ENCODE measurements at regions not wholly inside any gene's neighbourhood (a gene's known extent, or its start where the extent isn't known, plus 50 kb on each side); places are given as distances from the start of the nearest gene placed in this dataset.

DNA sequence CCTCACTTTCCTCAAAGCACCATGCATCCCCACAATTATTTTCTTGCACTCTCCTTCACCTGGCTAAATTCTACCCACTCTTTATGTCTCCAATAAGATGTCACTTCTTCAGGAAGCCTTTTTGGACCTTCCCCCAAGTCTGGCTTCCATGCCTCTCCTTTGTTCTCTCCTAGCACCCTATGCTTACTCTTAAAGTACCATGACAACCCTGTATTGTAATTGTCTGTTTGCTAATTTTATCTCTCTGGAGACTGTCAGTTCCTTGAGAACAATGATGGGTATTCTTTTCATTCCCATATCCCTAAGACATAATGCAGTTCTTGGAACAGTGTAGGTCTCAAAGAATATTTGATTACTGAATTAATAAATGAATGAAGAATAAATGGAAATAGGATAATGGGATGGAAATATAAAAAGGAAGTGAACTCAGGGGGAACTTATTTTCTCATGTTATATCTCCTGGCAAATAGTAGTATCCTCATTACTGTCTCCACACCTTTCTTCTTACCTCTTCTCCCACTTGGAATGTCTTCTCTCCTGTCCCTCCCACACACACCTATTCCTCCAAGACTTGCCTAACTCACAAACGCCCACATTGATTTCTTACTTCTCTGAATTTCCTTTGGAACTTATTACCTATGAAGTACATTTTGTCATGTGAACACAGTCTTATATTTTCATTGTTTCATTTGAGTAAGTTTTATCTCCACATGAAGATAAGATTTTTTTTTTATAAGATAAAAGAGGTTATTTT is 499.1 kb downstream of the NFIB start:
- TF ChIP-seq ZFP30 (CRISPR knock-in tag; IDR thresholded peaks at IDR 0.05): no peak
- TF ChIP-seq, protein P1, sequence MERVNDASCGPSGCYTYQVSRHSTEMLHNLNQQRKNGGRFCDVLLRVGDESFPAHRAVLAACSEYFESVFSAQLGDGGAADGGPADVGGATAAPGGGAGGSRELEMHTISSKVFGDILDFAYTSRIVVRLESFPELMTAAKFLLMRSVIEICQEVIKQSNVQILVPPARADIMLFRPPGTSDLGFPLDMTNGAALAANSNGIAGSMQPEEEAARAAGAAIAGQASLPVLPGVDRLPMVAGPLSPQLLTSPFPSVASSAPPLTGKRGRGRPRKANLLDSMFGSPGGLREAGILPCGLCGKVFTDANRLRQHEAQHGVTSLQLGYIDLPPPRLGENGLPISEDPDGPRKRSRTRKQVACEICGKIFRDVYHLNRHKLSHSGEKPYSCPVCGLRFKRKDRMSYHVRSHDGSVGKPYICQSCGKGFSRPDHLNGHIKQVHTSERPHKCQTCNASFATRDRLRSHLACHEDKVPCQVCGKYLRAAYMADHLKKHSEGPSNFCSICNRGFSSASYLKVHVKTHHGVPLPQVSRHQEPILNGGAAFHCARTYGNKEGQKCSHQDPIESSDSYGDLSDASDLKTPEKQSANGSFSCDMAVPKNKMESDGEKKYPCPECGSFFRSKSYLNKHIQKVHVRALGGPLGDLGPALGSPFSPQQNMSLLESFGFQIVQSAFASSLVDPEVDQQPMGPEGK (CRISPR knock-in tag; IDR thresholded peaks at IDR 0.05; ENCODE audit: borderline replicate concordance): no peak
- TF ChIP-seq, protein P2, sequence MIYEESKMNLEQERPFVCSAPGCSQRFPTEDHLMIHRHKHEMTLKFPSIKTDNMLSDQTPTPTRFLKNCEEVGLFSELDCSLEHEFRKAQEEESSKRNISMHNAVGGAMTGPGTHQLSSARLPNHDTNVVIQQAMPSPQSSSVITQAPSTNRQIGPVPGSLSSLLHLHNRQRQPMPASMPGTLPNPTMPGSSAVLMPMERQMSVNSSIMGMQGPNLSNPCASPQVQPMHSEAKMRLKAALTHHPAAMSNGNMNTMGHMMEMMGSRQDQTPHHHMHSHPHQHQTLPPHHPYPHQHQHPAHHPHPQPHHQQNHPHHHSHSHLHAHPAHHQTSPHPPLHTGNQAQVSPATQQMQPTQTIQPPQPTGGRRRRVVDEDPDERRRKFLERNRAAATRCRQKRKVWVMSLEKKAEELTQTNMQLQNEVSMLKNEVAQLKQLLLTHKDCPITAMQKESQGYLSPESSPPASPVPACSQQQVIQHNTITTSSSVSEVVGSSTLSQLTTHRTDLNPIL (CRISPR knock-in tag; IDR thresholded peaks at IDR 0.05; ENCODE audit: low read depth): no peak

All from SK-N-SH treated with all-trans-retinoic acid at 6 μM for 48 hours (cell line).